CD4-positive, alpha-beta T cell treated with Interleukin-10 for 1 hour (primary cell): ENCODE measurements at regions not wholly inside any gene's neighbourhood (a gene's known extent, or its start where the extent isn't known, plus 50 kb on each side); places are given as distances from the start of the nearest gene placed in this dataset.

ENCODE experiments used
- DNase-seq: peaks from one replicate; pipeline ENCODE4 v3.0.0-alpha.2; 2020

- no peak for DNase-seq
These were observed 56.9 kb upstream of the SIMC1 start for GRCh38 chr5:176181271-176181855.

- no peak for DNase-seq
These were observed 54.7 kb upstream of the SIMC1 start for GRCh38 chr5:176183321-176184074.

GRCh38 chr5:176184608-176185132, 53.6 kb upstream of the SIMC1 start:
- no peak for DNase-seq

GRCh38 chr5:176185133-176185733, 53.0 kb upstream of the SIMC1 start:
- DNase-seq, result no peak

DNA sequence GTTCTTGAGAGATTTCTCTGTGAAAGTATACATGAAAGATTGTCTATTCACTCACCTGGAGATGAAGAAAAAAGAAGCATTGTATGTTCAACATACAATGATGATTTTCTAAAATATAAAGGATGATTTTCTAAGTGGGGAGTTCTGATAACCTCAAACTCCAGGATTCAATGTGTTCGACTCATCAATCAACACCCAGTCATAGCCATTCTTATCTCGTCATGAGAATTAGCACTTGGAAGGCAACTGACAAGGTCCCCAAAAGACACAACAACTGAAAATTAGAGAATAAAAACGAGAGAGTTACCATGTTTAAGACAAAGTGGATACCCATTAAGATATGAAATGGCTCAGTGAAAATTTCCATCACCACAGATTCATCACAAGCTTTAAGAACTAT, 52.1 kb upstream of the SIMC1 start:
- no peak for DNase-seq

DNA sequence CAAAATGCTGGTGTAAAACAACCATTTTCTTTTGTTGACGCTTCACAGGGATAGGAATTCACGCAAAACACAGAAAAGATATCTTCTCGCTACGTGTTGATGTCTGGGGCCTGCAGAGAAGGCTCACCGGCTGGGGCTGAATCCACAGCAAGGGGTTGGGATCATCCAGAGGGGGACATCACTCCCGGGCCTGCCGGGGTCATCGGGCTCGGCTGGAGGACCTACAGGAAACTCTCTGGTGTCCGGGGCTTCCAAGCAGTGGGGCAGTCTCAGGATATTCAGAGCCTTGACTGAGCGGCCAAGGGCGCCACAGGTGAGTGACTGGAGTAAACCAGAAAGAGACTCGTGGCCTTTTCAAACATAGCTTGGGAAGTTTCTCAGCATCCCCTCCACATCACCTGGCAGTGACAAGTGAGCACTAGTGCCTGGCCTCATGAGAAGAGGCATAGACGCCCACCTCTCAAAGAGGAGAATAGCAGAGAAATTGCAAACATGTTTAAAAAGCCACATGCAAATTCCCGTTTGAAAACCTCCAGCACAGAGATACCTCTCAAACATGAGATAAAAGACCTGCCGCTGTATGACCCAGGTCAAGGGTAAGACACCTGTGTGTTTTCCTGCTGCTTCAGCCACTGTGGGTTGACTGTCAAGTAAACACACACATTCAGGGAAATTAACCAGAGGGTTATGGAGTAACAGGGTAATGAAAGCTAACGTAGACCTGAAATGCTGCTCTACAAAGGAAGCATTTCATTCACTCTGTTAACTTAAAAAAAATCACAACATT, 50.8 kb upstream of the SIMC1 start:
- no peak for DNase-seq

DNA sequence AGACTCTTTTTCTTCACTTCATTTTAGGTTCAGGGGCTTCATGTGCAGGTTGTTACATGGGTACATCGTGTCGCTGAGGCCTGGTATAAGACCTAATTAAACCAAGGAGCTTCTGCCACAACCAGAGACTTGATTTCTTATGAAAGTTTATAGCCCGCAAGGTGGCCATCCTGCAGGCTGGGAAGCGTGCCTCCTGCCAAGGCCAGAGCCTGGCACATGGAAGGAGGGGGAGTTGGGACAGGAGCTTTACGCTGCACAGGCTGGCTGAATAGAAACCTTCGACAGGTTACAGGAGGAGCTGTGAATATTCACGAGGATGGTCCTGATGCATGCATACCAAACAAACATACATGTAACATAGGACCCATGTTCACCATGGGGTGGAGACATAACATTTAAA, 50.1 kb upstream of the SIMC1 start:
- DNase-seq, result no peak
